ENCODE measurements at regions not wholly inside any gene's neighbourhood (a gene's known extent, or its start where the extent isn't known, plus 50 kb on each side); places are given as distances from the start of the nearest gene placed in this dataset.

- TF ChIP-seq, protein P1, sequence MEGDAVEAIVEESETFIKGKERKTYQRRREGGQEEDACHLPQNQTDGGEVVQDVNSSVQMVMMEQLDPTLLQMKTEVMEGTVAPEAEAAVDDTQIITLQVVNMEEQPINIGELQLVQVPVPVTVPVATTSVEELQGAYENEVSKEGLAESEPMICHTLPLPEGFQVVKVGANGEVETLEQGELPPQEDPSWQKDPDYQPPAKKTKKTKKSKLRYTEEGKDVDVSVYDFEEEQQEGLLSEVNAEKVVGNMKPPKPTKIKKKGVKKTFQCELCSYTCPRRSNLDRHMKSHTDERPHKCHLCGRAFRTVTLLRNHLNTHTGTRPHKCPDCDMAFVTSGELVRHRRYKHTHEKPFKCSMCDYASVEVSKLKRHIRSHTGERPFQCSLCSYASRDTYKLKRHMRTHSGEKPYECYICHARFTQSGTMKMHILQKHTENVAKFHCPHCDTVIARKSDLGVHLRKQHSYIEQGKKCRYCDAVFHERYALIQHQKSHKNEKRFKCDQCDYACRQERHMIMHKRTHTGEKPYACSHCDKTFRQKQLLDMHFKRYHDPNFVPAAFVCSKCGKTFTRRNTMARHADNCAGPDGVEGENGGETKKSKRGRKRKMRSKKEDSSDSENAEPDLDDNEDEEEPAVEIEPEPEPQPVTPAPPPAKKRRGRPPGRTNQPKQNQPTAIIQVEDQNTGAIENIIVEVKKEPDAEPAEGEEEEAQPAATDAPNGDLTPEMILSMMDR (IDR thresholded peaks at IDR 0.05) = no peak
- TF ChIP-seq POLR2AphosphoS5 (IDR thresholded peaks at IDR 0.05) (no peak), POLR2A (IDR thresholded peaks at IDR 0.05) (no peak), EP300 (IDR thresholded peaks at IDR 0.05) (no peak)
These were observed 348.0 kb downstream of the PTPRU start for GRCh38 chr1:29584362-29584761.
